NCI-H446 (cell line): ENCODE measurements at regions not wholly inside any gene's neighbourhood (a gene's known extent, or its start where the extent isn't known, plus 50 kb on each side); places are given as distances from the start of the nearest gene placed in this dataset.
A peak's percentile ranks its signal among the peaks of the same experiment; 100 is the strongest.
"Not testable (repeated sequence)": the region's sequence is repeated elsewhere in the genome, so short reads cannot be mapped to it uniquely, and the experiment has no call there.

Experiments
- DNase-seq, 2 experiments: peaks; one replicate each; lab custom pipeline; 2025; lab: John Stamatoyannopoulos, UW

DNA sequence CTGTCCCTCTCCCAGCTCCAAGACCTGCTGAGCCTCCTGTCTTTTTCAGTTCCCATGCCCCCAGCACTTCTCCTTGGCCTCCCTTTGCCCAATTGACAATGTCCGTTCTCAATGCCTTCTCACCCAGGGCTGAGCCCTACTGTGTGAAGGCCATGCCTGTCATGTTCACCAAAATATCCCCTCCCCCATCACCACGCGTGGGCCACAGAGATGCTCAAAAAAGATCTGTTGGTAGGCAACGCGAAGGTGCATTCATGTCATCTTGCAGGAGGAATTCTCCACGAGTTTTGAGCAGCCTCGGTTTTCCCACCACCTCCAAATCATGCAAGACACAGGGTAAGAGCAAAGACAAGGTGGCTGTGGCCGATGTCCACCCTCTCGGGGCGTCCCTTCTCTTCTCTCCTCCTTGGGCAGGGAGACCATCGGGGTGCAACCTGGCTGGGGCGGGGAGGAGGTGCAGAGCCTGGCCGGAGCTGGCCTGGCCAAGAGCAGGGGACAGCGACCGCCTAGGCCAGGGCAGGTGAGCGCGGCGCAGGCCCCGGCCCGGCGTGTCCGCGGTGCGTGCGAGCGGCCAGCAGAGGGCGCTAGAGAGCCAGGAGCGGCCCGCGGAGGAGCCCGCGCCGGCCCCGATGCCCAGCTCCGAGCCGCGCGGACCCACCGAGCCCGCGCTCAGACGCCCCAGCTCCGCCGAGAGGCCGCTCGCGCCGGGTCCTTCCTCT, 56.3 kb upstream of the KRTAP5-11 start:
- DNase-seq: peak in 1 of 2 experiments; percentile 53

DNA sequence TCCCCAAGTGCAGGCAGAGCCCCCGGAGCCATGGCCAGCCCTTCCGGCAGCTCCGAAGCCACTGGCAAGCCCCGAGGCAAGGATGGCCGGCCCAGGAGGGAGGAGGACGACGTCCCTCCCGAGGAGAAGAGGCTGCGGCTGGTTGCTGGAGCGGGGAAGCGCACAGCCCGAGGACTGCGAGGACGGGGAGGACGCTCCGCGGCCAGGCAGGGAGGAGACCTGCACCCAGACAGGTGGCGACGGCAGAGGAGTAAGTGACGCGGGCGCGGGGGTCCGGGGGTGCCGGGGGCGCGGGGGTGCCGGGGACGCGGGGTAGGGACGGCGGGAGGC, 56.8 kb upstream of the KRTAP5-11 start:
- not testable (repeated sequence) for DNase-seq

DNA sequence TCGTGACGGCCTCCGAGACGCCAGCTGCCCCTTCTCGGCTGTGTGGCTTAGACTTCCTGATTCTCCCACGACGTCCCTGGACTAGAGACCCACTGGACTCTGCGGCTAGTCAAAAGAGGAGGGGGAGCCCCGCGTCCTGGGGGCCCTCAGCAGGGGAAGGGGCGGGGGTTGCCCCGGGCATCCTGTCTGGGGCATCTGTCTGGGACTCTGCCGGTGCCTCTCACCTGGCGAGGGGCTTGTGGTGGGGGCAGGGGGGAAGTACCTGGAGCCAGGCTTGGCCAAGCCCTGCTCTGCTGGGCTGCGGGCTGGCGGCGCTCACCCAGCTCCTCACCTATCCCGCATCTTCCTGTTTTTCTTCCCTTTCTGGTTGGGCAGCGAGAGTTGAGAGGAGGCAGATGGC, 57.2 kb upstream of the KRTAP5-11 start:
- DNase-seq: not testable (repeated sequence)

- DNase-seq: not testable (repeated sequence)
Observed at GRCh38 chr11:71647078-71647477, 64.4 kb upstream of the KRTAP5-11 start.

- not testable (repeated sequence) for DNase-seq
Observed at GRCh38 chr11:71652998-71653397, 70.3 kb upstream of the KRTAP5-11 start.

- DNase-seq: not testable (repeated sequence)
Observed at GRCh38 chr11:71654423-71654822, 71.7 kb upstream of the KRTAP5-11 start.

DNA sequence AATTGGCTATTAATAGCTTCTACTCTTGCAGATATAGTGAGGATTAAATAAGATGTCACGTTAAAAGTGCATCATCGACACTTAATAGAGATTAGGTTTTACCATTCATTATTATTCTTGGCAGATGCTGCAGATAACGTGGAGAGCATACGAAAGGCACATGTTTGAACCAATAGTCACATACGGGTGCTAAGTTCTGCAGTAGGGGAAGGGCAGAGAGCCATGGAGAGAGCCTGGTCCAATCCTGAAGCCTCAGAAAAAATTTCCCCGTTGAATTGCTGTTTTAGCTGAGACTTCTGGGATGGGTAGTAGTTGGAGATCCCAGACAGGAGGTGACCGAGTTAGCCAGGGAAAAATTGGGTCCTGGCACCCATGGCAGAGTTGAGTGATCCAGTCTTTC, 72.4 kb upstream of the KRTAP5-11 start:
- not testable (repeated sequence) for DNase-seq

DNA sequence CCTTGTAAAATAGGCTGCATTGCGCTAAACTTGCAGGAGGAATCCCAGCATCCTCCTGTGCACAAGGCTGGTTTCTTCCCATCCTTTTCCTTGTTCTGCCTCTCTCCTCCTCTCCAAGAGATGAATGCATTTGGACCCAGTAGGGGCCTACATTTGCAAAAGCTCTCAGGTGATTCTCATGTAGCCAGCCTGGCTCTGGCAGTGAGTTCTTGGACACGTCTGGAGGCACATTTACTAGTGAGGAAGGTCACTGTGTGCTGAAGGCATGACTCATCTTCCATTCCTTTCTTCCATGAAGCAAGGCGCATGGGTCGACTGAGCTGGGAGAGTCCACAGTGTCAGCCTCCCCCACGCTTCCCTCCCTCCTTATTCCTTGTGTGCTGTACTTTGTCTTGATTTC, 73.8 kb upstream of the KRTAP5-11 start:
- not testable (repeated sequence) for DNase-seq

DNA sequence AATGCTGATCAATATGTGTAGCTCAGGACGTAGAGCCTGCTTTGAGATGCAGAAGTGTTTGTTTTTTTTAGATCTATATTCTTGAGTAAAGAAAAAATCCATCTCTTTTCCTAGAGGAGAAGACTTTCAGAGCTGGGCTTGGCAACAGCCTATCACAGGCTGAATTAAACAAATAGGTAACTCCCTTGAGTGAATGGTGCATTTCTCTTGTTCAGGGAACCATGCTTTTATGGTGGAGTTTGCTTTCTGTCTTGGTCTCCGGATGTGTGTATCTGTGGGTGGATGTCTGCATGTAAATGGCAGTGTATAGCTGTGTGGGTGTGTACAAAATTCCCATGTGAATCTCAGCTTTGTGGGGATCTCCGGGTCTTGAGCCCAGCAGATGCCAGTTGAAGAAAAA, 82.3 kb upstream of the KRTAP5-11 start:
- not testable (repeated sequence) for DNase-seq

- DNase-seq: not testable (repeated sequence)
Observed at GRCh38 chr11:71698110-71698509, 115.4 kb upstream of the KRTAP5-11 start.

DNA sequence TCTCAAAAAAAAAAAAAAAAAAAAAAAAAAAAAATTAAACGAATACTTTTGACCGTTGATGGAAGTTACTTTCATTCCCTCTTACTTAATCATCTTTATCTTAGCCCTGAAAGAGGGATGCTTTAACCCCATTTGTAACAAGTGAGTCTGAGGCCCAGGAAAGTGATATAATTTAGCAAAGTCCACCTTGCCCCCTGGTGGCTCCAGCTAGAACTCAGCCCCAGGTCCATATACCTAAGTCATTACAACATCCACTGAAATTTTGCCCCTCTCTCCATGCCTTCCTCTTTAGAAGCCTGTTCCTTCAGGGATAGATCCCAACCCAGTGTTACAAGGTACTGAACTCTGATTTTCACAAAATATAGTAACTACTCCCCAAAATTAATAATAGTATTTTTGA, 116.3 kb upstream of the KRTAP5-11 start:
- not testable (repeated sequence) for DNase-seq

DNA sequence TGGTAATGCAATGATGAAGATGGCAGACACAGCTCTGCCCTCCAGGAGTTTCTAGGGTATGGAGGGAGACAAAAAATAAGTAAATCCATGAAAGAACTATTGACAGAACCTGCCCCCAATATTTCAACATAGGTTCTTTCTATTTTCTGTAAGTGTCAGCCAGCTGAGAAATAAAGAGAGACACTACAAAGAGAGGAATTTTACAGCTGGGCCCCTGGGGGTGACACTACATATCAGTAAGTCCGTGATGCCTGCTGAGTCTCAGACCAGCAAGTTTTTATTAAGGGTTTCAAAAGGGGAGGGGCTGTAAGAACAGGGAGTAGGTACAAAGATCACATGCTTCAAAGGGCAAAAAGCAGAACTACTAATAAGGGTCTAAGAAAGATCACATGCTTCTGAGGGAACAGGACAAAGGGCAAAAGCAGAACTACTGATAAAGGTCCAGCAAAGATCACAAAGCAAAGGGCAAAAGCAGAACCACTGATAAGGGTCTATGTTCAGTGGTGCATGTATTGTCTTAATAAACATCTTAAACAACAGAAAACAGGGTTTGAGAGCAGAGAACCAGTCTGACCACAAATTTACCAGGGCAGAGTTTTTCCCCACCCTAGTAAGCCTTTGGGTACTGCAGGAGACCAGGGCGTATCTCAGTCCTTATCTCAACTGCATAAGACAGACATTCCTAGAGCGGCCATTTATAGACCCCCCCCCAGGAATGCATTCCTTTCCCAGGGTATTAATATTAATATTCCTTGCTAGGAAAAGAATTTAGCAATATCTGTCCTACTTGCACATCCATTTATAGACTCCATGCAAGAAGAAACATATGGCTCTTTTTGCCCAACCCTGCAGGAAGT, 119.0 kb upstream of the KRTAP5-11 start:
- not testable (repeated sequence) for DNase-seq

DNA sequence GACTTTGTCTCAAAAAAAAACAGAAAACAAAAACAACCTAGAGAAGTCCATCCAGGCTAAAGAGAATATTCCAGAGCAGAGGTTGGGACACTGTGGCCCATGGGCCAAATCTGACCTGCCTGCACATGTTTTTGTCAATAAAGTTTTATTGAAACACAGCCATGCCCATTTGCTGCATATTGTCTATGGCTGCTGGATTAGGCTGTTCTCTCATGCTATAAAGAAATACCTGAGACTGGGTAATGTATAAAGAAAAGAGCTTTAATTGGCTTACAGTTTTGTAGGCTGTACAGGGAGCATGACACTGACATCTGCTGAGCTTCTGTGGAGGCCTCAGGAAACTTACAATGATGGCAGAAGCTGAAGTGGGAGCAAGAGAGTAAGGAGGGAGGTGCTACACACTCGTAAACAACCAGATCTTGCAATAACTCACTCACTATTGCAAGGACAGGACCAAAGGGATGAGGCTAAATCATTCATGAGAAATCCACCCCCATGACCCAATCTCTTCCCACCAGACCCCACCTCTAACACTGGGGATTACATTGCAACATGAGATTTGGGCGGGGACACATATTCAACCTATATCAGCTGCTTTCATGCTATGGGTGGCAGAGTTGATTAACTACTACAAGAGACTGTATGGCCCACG, 122.5 kb upstream of the KRTAP5-11 start:
- DNase-seq: not testable (repeated sequence)

DNA sequence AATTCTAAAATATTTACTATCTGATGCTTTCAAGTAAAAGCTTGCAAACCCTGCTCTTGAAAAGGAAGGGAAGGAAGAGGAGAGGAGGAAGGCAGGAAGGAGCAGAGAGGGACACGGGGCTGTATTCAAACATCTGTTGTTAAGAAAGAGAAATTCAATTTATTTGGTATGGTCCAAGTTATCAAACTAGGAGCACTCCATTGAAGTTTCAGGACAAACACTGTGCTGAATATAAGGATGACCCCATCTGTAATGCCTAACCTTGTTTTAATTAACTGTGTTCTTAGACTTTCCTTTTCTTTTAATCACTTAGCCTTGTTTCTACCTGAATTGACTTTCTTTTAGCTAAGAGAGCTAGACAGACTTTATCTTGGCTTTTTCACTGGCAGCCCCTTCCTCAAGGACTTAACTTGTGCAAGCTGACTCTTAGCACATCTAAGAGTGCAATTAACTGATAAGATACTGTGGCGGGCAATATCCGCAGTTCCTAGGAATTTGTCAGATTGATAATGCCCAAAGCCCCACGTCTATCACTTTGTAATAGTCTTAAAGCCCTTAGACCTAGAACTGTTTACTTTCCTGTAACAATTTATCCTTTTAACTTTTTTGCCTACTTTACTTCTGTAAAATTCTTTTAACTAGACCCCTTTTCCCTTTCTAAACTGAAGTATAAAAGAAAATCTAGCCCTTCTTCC, 123.2 kb upstream of the KRTAP5-11 start:
- not testable (repeated sequence) for DNase-seq

- DNase-seq: not testable (repeated sequence)
Observed at GRCh38 chr11:71707083-71707482, 124.4 kb upstream of the KRTAP5-11 start.

DNA sequence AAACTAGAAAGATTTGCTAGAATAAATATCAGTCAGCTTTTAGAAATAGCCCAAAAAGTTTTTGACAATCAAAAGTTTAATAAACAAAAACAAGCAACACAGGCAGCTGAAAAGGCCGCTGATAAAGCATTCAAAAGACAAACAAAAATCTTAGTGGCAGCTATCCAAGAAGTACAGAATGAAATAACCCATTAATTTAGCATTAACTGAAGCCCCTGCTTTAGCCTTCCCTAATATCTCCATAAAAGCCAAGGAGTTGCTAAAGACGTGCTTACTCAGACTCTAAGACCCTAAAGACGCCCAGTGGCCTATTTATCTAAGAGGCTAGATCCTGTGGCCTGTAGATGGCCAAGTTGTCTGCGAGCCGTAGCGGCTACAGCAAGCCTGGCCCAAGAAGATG, 123.5 kb upstream of the DEFB108B start:
- DNase-seq: not testable (repeated sequence)

DNA sequence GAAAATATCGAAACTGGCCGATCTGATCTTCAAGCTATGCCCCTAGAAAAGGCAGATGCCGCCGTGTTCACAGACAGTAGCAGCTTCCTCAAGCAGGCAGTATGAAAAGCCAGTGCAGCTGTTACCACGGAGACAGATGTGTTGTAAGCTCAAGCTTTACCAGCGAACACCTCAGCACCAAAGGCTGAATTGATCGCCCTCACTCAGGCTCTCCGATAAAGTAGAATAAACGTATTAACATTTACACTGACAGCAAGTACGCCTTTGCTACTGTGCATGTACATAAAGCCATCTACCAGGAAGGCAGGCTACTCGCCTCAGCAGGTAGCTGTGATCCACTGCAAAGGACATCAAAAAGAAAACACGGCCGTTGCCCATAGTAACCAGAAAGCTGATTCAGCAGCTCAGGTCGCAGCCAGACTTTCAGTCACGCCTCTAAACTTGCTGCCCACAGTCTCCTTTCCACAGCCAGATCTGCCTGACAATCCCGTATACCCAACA, 122.8 kb upstream of the DEFB108B start:
- DNase-seq: not testable (repeated sequence)

DNA sequence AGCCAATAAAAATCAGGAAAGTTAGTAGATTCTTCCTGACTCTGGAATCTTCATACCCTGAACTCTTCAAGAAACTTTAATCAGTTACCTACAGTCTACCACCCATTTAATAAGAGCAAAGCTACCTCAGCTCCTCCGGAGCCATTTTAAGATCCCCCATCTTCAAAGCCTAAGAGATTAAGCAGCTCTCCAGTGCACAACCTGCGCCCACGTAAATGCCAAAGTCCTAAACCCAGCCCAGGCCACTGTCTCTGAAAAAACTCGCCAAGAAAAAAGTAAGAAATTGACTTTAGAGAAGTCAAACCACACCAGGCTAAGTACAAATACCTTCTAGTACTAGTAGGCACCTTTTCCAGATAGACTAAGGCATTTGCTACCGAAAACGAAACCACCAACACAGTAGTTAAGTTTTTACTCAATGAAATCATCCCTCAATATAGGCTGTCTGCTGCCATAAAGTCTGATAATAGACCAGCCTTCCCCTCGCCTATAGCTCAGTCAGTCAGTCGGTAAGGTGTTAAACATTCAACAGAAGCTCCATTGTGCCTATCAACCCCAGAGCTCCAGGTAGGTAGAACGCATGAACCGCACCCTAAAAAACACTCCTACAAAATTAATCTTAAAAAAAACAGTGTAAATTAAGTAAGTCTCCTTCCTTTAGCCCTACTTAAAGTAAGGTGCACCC, 122.2 kb upstream of the DEFB108B start:
- DNase-seq: not testable (repeated sequence)

GRCh38 chr11:71712350-71712749, 120.7 kb upstream of the DEFB108B start:
- DNase-seq: not testable (repeated sequence)

DNA sequence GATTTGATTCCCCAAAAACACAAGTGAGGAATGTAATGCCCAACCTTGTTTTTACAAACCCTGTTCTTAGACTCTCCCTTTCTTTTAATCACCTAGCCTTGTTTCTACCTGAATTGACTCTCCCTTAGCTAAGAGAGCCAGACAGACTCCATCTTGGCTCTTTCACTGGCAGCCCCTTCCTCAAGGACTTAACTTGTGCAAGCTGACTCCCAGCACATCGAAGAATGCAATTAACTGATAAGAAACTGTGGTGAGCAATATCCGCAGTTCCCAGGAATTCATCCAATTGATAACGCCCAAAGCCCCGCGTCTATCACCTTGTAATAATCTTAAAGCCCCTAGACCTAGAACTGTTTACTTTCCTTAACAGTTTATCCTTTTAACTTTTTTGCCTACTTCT, 120.2 kb upstream of the DEFB108B start:
- DNase-seq: not testable (repeated sequence)

DNA sequence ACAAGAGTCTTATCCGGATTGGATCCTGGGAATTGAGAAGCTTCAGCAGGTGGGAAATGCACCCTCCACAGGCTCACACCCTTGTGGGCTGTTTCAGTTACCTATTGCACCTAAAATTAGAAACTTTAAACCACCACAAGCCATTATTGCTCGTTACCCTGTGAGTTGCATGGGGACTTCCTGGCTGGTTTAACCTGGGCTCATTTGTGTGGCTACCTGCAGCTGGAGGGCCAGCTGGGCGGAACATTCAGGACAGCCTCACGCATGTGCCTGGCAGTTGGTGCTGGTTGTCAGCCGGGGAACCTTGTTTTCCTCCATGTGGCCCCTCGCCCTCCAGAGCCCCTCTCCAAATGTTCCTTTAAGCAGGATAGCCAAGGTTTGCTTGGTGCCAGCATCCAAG, 118.5 kb upstream of the DEFB108B start:
- DNase-seq: not testable (repeated sequence)
